ENCODE measurements at regions not wholly inside any gene's neighbourhood (a gene's known extent, or its start where the extent isn't known, plus 50 kb on each side); places are given as distances from the start of the nearest gene placed in this dataset.

GRCh38 chr5:103452089-103452488, 110.5 kb downstream of the NUDT12 start (continued):
- TF ChIP-seq BCL11A (IDR thresholded peaks at IDR 0.05; ENCODE audit: low read depth in 2 of 2, low read length in 2 of 2) (no peak), NRF1 (IDR thresholded peaks at IDR 0.05; ENCODE audit: low read depth, low read length) (no peak), GTF2F1 (IDR thresholded peaks at IDR 0.05; ENCODE audit: borderline replicate concordance, low read depth, low read length) (no peak), SIRT6 (IDR thresholded peaks at IDR 0.05; ENCODE audit: low read length) (no peak), MAFK (IDR thresholded peaks at IDR 0.05; ENCODE audit: low read depth, low read length) (no peak)
